Sigmoid colon (tissue), 4 donors: ENCODE measurements at regions not wholly inside any gene's neighbourhood (a gene's known extent, or its start where the extent isn't known, plus 50 kb on each side); places are given as distances from the start of the nearest gene placed in this dataset.

ENCODE experiments used
- EP300 ChIP-seq, 4 donors: sonication (generic); formaldehyde crosslinking; IDR thresholded peaks; one replicate each; pipeline ENCODE4 v1.6.1; 2017; ENCODE audit warnings: antibody characterized with exemption in 4 of 4
- POLR2AphosphoS5 ChIP-seq, 4 donors: sonication (generic); formaldehyde crosslinking; IDR thresholded peaks; one replicate each; pipeline ENCODE4 v1.6.1; 2017; ENCODE audit warnings: antibody characterized with exemption in 4 of 4
- TF ChIP-seq, protein P1 (sequence below), 4 experiments: fragments of 450-650 bp in 3 of 4; fragments of 200-600 bp in 1 of 4; IDR thresholded peaks; one replicate each; pipeline ENCODE4 v1.5.1; 2016 to 2019; ENCODE audit warnings: antibody characterized with exemption in 4 of 4, mild to moderate bottlenecking in 3 of 4, moderate library complexity in 2 of 4

DNA sequence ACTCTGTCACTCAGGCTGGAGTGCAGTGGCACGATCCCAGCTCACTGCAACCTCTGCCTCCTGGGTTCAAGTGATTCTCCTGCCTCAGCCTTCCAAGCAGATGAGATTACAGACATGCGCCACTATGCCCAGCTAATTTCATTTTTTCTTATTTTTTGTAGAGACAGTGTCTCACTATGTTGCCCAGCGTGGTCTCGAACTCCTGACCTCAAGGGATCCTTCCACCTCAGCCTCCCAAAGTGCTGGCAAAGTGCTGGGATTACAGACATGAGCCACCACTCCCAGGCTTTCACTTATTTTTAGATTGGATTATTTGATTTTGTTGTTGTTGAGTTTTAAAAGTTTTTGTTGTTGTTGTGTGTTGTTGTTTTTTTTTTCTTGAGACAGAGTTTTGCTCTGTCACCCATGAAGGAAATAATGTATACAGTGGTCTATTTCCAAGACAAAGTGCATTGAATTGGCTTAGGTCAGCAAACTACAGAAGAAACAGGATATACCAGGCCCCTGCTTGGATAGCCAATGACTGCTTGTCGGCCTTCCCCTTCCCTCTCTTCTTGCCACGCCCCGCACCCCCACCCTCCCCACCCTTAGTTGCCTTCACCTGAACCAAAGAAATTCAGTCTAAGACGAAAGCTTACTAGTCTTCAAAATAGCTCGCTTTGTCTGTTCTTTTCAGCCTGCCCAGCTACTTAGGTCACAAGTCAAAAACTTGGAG, 91.8 kb upstream of the CLDN5 start:
- TF ChIP-seq, protein P1, sequence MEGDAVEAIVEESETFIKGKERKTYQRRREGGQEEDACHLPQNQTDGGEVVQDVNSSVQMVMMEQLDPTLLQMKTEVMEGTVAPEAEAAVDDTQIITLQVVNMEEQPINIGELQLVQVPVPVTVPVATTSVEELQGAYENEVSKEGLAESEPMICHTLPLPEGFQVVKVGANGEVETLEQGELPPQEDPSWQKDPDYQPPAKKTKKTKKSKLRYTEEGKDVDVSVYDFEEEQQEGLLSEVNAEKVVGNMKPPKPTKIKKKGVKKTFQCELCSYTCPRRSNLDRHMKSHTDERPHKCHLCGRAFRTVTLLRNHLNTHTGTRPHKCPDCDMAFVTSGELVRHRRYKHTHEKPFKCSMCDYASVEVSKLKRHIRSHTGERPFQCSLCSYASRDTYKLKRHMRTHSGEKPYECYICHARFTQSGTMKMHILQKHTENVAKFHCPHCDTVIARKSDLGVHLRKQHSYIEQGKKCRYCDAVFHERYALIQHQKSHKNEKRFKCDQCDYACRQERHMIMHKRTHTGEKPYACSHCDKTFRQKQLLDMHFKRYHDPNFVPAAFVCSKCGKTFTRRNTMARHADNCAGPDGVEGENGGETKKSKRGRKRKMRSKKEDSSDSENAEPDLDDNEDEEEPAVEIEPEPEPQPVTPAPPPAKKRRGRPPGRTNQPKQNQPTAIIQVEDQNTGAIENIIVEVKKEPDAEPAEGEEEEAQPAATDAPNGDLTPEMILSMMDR (IDR thresholded peaks at IDR 0.05): no peak
- TF ChIP-seq POLR2AphosphoS5 (IDR thresholded peaks at IDR 0.05): no peak
- no peak for TF ChIP-seq EP300 (IDR thresholded peaks at IDR 0.05)
